Astrocyte (in vitro differentiated cells and primary cell): ENCODE measurements at regions not wholly inside any gene's neighbourhood (a gene's known extent, or its start where the extent isn't known, plus 50 kb on each side); places are given as distances from the start of the nearest gene placed in this dataset.

Experiments used
- DNase-seq: peaks from one replicate; pipeline ENCODE4 v3.0.0-alpha.2; 2010; ENCODE audit warnings: low read depth
- FAIRE-seq: peaks from 2 replicates; lab custom pipeline; 2011; peaks lifted over from hg19 to GRCh38; lab: Jason Lieb, UNC
- H2AFZ ChIP-seq: 2 replicates; pipeline ENCODE4 v1.6.0; 2012; ENCODE audit warnings: low read depth, low read length, inconsistent platforms
- H3K27ac ChIP-seq: 2 replicates; pipeline ENCODE4 v1.5.1; 2011; ENCODE audit warnings: low read depth, low read length, inconsistent platforms
- H3K27me3 ChIP-seq: 2 replicates; pipeline ENCODE4 v1.6.0; 2011; ENCODE audit warnings: low read length, inconsistent platforms; ENCODE audit not compliant: insufficient read depth
- H3K36me3 ChIP-seq: 2 replicates; pipeline ENCODE4 v1.5.1; 2011; ENCODE audit warnings: low read length, inconsistent platforms; ENCODE audit not compliant: insufficient read depth
- H3K4me1 ChIP-seq: 2 replicates; pipeline ENCODE4 v1.5.1; 2011; ENCODE audit warnings: low read length, inconsistent platforms; ENCODE audit not compliant: insufficient read depth
- H3K4me2 ChIP-seq: 2 replicates; pipeline ENCODE4 v1.6.0; 2012; ENCODE audit warnings: low read length, inconsistent platforms
- H3K4me3 ChIP-seq: 2 replicates; pipeline ENCODE4 v1.5.1; 2011; ENCODE audit warnings: low read depth, mild to moderate bottlenecking, low read length, inconsistent platforms; ENCODE audit not compliant: insufficient read depth
- H3K79me2 ChIP-seq: 2 replicates; pipeline ENCODE4 v1.6.0; 2012; ENCODE audit warnings: mild to moderate bottlenecking, low read length, inconsistent platforms; ENCODE audit not compliant: insufficient read depth
- H3K9ac ChIP-seq: 2 replicates; pipeline ENCODE4 v1.6.0; 2012; ENCODE audit warnings: mild to moderate bottlenecking, low read length, inconsistent platforms
- H3K9me3 ChIP-seq: 2 replicates; pipeline ENCODE4 v1.5.1; 2012; ENCODE audit warnings: low read depth, mild to moderate bottlenecking, low read length, inconsistent platforms; ENCODE audit not compliant: insufficient read depth
- H4K20me1 ChIP-seq: 2 replicates; pipeline ENCODE4 v1.6.0; 2012; ENCODE audit warnings: low read length, inconsistent platforms; ENCODE audit not compliant: insufficient read depth
- H3K27ac Mint-ChIP-seq: one replicate; pipeline ENCODE4 v1.8.0; 2021; ENCODE audit warnings: mild to moderate bottlenecking, mixed read lengths; ENCODE audit not compliant: unreplicated experiment
- H3K27me3 Mint-ChIP-seq: one replicate; pipeline ENCODE4 v1.8.0; 2021; ENCODE audit warnings: low read depth, mixed read lengths; ENCODE audit not compliant: unreplicated experiment
- H3K36me3 Mint-ChIP-seq: one replicate; pipeline ENCODE4 v1.8.0; 2021; ENCODE audit warnings: low read depth, mixed read lengths; ENCODE audit not compliant: unreplicated experiment
- H3K4me1 Mint-ChIP-seq: one replicate; pipeline ENCODE4 v1.8.0; 2021; ENCODE audit warnings: low read depth, mixed read lengths; ENCODE audit not compliant: unreplicated experiment
- H3K4me3 Mint-ChIP-seq: one replicate; pipeline ENCODE4 v1.8.0; 2021; ENCODE audit warnings: mild to moderate bottlenecking, moderate library complexity, mixed read lengths; ENCODE audit not compliant: unreplicated experiment
- H3K9me3 Mint-ChIP-seq: one replicate; pipeline ENCODE4 v1.8.0; 2021; ENCODE audit warnings: mild to moderate bottlenecking, mixed read lengths; ENCODE audit not compliant: unreplicated experiment
- EZH2 ChIP-seq: IDR thresholded peaks from 2 replicates; pipeline ENCODE4 v1.6.1; 2012; ENCODE audit warnings: mild to moderate bottlenecking, low read length, inconsistent platforms; ENCODE audit not compliant: insufficient read depth
- TF ChIP-seq, protein P1 (sequence below): IDR thresholded peaks from 2 replicates; pipeline ENCODE4 v1.5.1; 2011; ENCODE audit warnings: low read depth, mild to moderate bottlenecking, inconsistent platforms, low read length, moderate library complexity; ENCODE audit not compliant: insufficient read depth

DNA sequence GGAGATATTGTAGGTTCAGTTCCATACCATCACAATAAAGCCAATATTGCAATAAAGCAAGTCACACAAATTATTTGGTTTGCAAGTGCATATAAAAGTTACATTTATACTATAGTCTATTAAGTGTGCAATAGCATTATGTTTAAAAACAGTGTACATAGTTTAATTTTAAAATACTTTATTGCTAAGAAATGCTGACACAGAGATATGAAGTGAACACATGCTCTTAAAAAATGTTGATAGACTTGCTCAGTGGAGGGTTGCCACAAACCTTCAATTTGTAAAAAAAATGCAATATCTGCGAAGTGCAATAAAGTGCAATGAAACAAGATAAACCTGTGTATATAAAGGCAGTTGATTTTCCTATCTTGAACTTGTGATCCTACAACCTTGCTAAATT lies 161.5 kb downstream of the PRDM13 start:
- Histone ChIP-seq H3K36me3 (no peaks in the 10 kb centered on the region), H3K9ac (no peak overlapping the region), H3K79me2 (no peaks in the 10 kb centered on the region), H3K4me3 (no peak overlapping the region), H3K4me2 (no peak overlapping the region), H3K4me1 (no peaks in the 10 kb centered on the region), H3K9me3 (no peaks in the 10 kb centered on the region), H3K27me3 (no peaks in the 10 kb centered on the region), H4K20me1 (no peaks in the 10 kb centered on the region), H3K27ac (no peak overlapping the region), H2AFZ (no peak overlapping the region)
- no peak for DNase-seq
- no peak overlapping the region for H3K27ac Mint-ChIP-seq
- no peak overlapping the region for H3K4me3 Mint-ChIP-seq
- peaks cover 2% of the 10 kb centered on the region for H3K9me3 Mint-ChIP-seq
- H3K4me1 Mint-ChIP-seq, result no peaks in the 10 kb centered on the region
- FAIRE-seq, result no peak
- no peak for TF ChIP-seq EZH2
- TF ChIP-seq, protein P1, sequence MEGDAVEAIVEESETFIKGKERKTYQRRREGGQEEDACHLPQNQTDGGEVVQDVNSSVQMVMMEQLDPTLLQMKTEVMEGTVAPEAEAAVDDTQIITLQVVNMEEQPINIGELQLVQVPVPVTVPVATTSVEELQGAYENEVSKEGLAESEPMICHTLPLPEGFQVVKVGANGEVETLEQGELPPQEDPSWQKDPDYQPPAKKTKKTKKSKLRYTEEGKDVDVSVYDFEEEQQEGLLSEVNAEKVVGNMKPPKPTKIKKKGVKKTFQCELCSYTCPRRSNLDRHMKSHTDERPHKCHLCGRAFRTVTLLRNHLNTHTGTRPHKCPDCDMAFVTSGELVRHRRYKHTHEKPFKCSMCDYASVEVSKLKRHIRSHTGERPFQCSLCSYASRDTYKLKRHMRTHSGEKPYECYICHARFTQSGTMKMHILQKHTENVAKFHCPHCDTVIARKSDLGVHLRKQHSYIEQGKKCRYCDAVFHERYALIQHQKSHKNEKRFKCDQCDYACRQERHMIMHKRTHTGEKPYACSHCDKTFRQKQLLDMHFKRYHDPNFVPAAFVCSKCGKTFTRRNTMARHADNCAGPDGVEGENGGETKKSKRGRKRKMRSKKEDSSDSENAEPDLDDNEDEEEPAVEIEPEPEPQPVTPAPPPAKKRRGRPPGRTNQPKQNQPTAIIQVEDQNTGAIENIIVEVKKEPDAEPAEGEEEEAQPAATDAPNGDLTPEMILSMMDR, result no peak
- no peaks in the 10 kb centered on the region for H3K36me3 Mint-ChIP-seq
- no peaks in the 10 kb centered on the region for H3K27me3 Mint-ChIP-seq

DNA sequence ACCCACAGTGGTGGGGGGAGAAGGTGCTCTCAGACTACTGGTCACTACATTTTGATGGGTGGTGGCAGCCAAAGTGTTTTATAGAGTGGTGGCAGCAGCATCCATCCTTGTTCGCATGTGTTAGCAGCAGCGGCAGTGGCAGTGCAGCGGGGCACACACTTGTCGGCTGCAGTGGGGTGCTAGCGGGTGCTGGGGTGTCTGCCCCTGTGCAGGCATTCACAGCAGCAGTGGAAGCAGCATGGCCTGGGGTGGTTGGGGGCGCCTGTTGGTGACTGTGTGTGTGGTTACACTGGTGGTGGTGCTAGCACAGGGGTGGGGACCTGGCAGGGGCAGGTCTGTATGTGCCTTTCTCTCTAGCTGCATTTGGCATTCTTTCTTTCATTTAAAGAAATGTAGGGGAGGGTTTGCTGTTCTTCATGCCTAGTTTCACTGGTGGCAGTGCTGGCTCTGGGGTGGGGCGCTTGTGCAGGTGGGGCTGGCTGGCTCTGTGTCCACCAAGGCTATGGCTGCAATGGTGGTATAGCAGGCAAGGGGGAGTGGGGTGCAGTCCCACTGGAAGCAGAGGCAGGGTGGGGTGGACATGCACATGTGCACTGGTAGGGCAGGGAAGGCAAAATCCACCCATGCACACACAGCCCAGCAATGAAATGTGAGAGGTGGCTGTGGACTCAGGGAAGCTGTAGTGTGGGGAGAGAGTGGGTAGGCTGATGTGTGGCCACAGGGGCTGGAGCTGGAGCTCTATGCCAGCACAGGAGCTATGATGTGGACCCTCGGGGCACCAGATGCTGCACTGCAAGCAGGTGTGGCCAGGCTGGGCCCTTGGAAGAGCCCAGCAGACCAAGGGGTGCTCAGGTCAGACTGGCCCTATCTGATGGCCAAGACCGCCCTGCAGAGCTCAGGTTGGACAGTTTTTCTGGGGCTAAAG lies 173.3 kb downstream of the PRDM13 start:
- no peak overlapping the region for H2AFZ ChIP-seq
- no peaks in the 10 kb centered on the region for H3K9me3 ChIP-seq
- H3K36me3 ChIP-seq, result no peaks in the 10 kb centered on the region
- Mint-ChIP-seq H3K4me3 (no peak overlapping the region), H3K9me3 (no peaks in the 10 kb centered on the region), H3K27ac (no peak overlapping the region), H3K27me3 (peaks cover 17% of the 10 kb centered on the region), H3K36me3 (no peaks in the 10 kb centered on the region), H3K4me1 (no peaks in the 10 kb centered on the region)
- no peak overlapping the region for H3K4me2 ChIP-seq
- no peak overlapping the region for H3K4me3 ChIP-seq
- H3K9ac ChIP-seq, result no peak overlapping the region
- no peaks in the 10 kb centered on the region for H4K20me1 ChIP-seq
- no peak for FAIRE-seq
- H3K4me1 ChIP-seq, result no peaks in the 10 kb centered on the region
- DNase-seq, result no peak
- no peaks in the 10 kb centered on the region for H3K79me2 ChIP-seq
- H3K27me3 ChIP-seq, result no peaks in the 10 kb centered on the region
- TF ChIP-seq, protein P1, result no peak
- TF ChIP-seq EZH2, result no peak
- H3K27ac ChIP-seq, result no peak overlapping the region

DNA sequence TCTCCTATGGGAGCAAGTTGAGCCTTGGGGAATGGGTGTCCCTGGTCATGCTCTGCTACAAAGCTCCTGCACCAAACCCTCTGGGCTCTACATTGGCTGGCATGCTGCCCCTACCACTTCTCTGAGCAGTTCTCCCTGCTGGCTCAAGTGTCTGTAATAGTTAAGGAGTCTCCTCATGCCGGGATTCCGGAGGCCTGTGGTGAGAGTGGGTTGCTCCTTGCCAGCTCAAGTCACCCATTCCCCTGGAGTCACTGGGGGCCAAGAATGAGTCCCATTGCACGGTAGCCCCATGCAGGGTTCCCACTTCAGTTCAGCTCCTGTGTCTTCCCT lies 173.9 kb downstream of the PRDM13 start:
- Histone ChIP-seq H2AFZ (no peak overlapping the region), H3K27ac (no peak overlapping the region), H3K4me2 (no peak overlapping the region), H3K4me1 (no peaks in the 10 kb centered on the region), H3K4me3 (no peak overlapping the region), H3K9ac (no peak overlapping the region), H4K20me1 (no peaks in the 10 kb centered on the region), H3K79me2 (no peaks in the 10 kb centered on the region), H3K36me3 (no peaks in the 10 kb centered on the region), H3K9me3 (no peaks in the 10 kb centered on the region), H3K27me3 (no peaks in the 10 kb centered on the region)
- Mint-ChIP-seq H3K9me3 (no peaks in the 10 kb centered on the region), H3K4me1 (no peaks in the 10 kb centered on the region), H3K27ac (no peak overlapping the region), H3K27me3 (peaks cover 17% of the 10 kb centered on the region), H3K4me3 (no peak overlapping the region), H3K36me3 (no peaks in the 10 kb centered on the region)
- FAIRE-seq, result no peak
- no peak for TF ChIP-seq EZH2
- TF ChIP-seq, protein P1, result no peak
- no peak for DNase-seq
